SKM-1 (cell line): ENCODE measurements at regions not wholly inside any gene's neighbourhood (a gene's known extent, or its start where the extent isn't known, plus 50 kb on each side); places are given as distances from the start of the nearest gene placed in this dataset.

Experiments used
- DNase-seq: peaks from one replicate; lab custom pipeline; 2025; ENCODE audit not compliant: unreplicated experiment; lab: John Stamatoyannopoulos, UW

GRCh38 chr2:147482916-147483669 lies 361.7 kb upstream of the ACVR2A start:
- DNase-seq = no peak

GRCh38 chr2:147482111-147482895 lies 362.5 kb upstream of the ACVR2A start:
- DNase-seq = no peak

GRCh38 chr2:147479358-147479757 lies 365.5 kb upstream of the ACVR2A start:
- no peak for DNase-seq

GRCh38 chr2:147473075-147473474 lies 371.8 kb upstream of the ACVR2A start:
- DNase-seq = no peak

- no peak for DNase-seq
Measured at GRCh38 chr2:147471126-147471525, 373.7 kb upstream of the ACVR2A start.

- no peak for DNase-seq
Measured at GRCh38 chr2:147469471-147469870, 375.4 kb upstream of the ACVR2A start.

- no peak for DNase-seq
Measured at GRCh38 chr2:147468963-147469362, 375.9 kb upstream of the ACVR2A start.

GRCh38 chr2:147468349-147468748 lies 376.5 kb upstream of the ACVR2A start:
- no peak for DNase-seq

- no peak for DNase-seq
Measured at GRCh38 chr2:147467441-147467840, 377.4 kb upstream of the ACVR2A start.

- DNase-seq = no peak
Measured at GRCh38 chr2:147464737-147465357, 380.0 kb upstream of the ACVR2A start.

GRCh38 chr2:147463881-147464520 lies 380.8 kb upstream of the ACVR2A start:
- DNase-seq = no peak

- no peak for DNase-seq
Measured at GRCh38 chr2:147460155-147460554, 384.7 kb upstream of the ACVR2A start.

- no peak for DNase-seq
Measured at GRCh38 chr2:147456779-147457178, 388.1 kb upstream of the ACVR2A start.

- no peak for DNase-seq
Measured at GRCh38 chr2:147451902-147452515, 392.8 kb upstream of the ACVR2A start.

- no peak for DNase-seq
Measured at GRCh38 chr2:147450661-147451510, 393.9 kb upstream of the ACVR2A start.

GRCh38 chr2:147449323-147449991 lies 395.4 kb upstream of the ACVR2A start:
- no peak for DNase-seq

GRCh38 chr2:147442816-147443215 lies 402.0 kb upstream of the ACVR2A start:
- DNase-seq = no peak

- DNase-seq = no peak
Measured at GRCh38 chr2:147441182-147441581, 403.6 kb upstream of the ACVR2A start.

GRCh38 chr2:147440734-147441133 lies 404.1 kb upstream of the ACVR2A start:
- no peak for DNase-seq

- DNase-seq = no peak
Measured at GRCh38 chr2:147439986-147440385, 404.8 kb upstream of the ACVR2A start.
